HCT116 (cell line): ENCODE measurements at regions not wholly inside any gene's neighbourhood (a gene's known extent, or its start where the extent isn't known, plus 50 kb on each side); places are given as distances from the start of the nearest gene placed in this dataset.

Experiments
- ATF3 ChIP-seq: IDR thresholded peaks from 2 replicates; pipeline ENCODE4 v1.6.1; 2012
- CEBPB ChIP-seq: IDR thresholded peaks from 2 replicates; pipeline ENCODE4 v1.6.1; 2012; ENCODE audit warnings: low read depth
- CTCF ChIP-seq, 3 experiments: fragments of 200-600 bp in 1 of 3; sonication (generic) in 1 of 3; IDR thresholded peaks in 2 of 3; conservative IDR thresholded peaks in 1 of 3; 2 replicates each; pipeline ENCODE4 v1.5.1; 2012 to 2017; ENCODE audit warnings: low read depth in 2 of 3, low read length in 2 of 3, antibody characterized with exemption in 1 of 3, borderline replicate concordance in 1 of 3, control low read depth in 1 of 3, mild to moderate bottlenecking in 1 of 3, mixed read lengths in 1 of 3, mixed run types in 1 of 3, moderate library complexity in 1 of 3; ENCODE audit not compliant: insufficient read depth in 1 of 3
- EZH2 ChIP-seq: fragments of 200-600 bp; sonication (generic); IDR thresholded peaks from 2 replicates; pipeline ENCODE4 v1.6.1; 2017; ENCODE audit warnings: antibody characterized with exemption, mixed run types
- EZH2phosphoT487 ChIP-seq: fragments of 200-600 bp; IDR thresholded peaks from 2 replicates; pipeline ENCODE4 v1.6.1; 2018; ENCODE audit warnings: antibody characterized with exemption, borderline replicate concordance
- POLR2A ChIP-seq: IDR thresholded peaks from 2 replicates; pipeline ENCODE4 v1.7.0; 2011; ENCODE audit warnings: borderline replicate concordance; ENCODE audit not compliant: insufficient read depth, insufficient read length; ENCODE audit errors: extremely low read depth
- POLR2AphosphoS5 ChIP-seq: IDR thresholded peaks from 2 replicates; pipeline ENCODE4 v1.6.1; 2011; ENCODE audit warnings: mild to moderate bottlenecking, low read depth, low read length, moderate library complexity
- RAD21 ChIP-seq: IDR thresholded peaks from 2 replicates; pipeline ENCODE4 v1.6.1; 2012; ENCODE audit warnings: low read depth, mild to moderate bottlenecking
- SP1 ChIP-seq: IDR thresholded peaks from 2 replicates; pipeline ENCODE4 v1.6.1; 2012; ENCODE audit warnings: low read depth
- TCF7L2 ChIP-seq: IDR thresholded peaks from 2 replicates; pipeline ENCODE4 v1.7.0; 2011; ENCODE audit warnings: borderline replicate concordance, inconsistent platforms; ENCODE audit not compliant: insufficient read depth, insufficient read length; ENCODE audit errors: extremely low read depth
- ZNF274 ChIP-seq: fragments of 200-500 bp; sonication (Bioruptor generic); IDR thresholded peaks from 2 replicates; pipeline ENCODE4 v1.6.1; 2014; ENCODE audit warnings: mild to moderate bottlenecking, low read depth, low read length, inconsistent platforms

GRCh38 chr14:71175491-71175890 lies 268.2 kb downstream of the PCNX1 start:
- TF ChIP-seq CTCF (IDR thresholded peaks at IDR 0.05 in 2 of 3, conservative IDR thresholded peaks at IDR 0.05 in 1 of 3; ENCODE audit: borderline replicate concordance in 1 of 3, insufficient read depth in 1 of 3, low read depth in 2 of 3, low read length in 2 of 3) (no peak), POLR2A (no peak), EZH2 (no peak), RAD21 (no peak), SP1 (no peak), ZNF274 (no peak), POLR2AphosphoS5 (no peak), ATF3 (no peak), CEBPB (no peak), TCF7L2 (no peak), EZH2phosphoT487 (no peak)
